H1 (cell line): ENCODE measurements at regions not wholly inside any gene's neighbourhood (a gene's known extent, or its start where the extent isn't known, plus 50 kb on each side); places are given as distances from the start of the nearest gene placed in this dataset.

Experiments used
- BACH1 ChIP-seq: IDR thresholded peaks from 2 replicates; pipeline ENCODE4 v1.6.1; 2012; ENCODE audit warnings: low read length, improper control_type of control experiment
- BRCA1 ChIP-seq: IDR thresholded peaks from 2 replicates; pipeline ENCODE4 v1.6.1; 2012; ENCODE audit warnings: low read depth, low read length, improper control_type of control experiment
- CHD1 ChIP-seq: IDR thresholded peaks from 2 replicates; pipeline ENCODE4 v1.6.1; 2012; ENCODE audit warnings: low read depth, low read length, improper control_type of control experiment
- EP300 ChIP-seq, 2 experiments: IDR thresholded peaks; 1 replicate in 1 of 2; 2 replicates in 1 of 2; pipeline ENCODE4 v1.6.1; 2011 to 2012; ENCODE audit warnings: low read depth in 2 of 2, low read length in 2 of 2, mild to moderate bottlenecking in 2 of 2, borderline replicate concordance in 1 of 2, inconsistent platforms in 1 of 2, moderate library complexity in 1 of 2
- JUND ChIP-seq: IDR thresholded peaks from 2 replicates; pipeline ENCODE4 v1.6.1; 2011; ENCODE audit warnings: mild to moderate bottlenecking, improper control_type of control experiment, low read length
- MAFK ChIP-seq: IDR thresholded peaks from 2 replicates; pipeline ENCODE4 v1.6.1; 2012; ENCODE audit warnings: low read depth, mild to moderate bottlenecking, improper control_type of control experiment, low read length
- SP1 ChIP-seq: IDR thresholded peaks from 2 replicates; pipeline ENCODE4 v1.6.1; 2011; ENCODE audit warnings: low read depth, low read length
- TF ChIP-seq, protein P1 (sequence below): IDR thresholded peaks from 2 replicates; pipeline ENCODE4 v1.6.1; 2011; ENCODE audit warnings: low read depth, mild to moderate bottlenecking, low read length; ENCODE audit not compliant: insufficient read depth

DNA sequence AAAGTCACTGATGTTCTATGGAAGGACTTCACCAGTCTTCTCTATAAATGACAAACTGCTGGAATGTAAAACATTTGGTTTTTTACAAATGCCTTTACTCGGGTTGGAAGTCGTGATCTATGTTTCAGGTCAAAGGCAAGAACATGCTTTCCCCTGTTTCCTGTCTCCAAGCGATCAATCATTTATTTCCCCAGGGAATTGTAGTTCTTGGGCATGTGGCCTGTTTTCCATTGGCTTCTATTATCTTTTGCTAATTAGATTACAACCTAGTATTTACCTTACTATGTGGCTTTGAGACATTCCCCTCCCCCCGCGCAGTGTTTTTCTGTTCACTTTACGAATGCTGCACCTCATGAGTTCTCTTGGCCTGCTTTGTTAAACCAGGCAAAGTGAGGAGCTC is 684.2 kb downstream of the EPHA4 start (continued):
- TF ChIP-seq BRCA1 (no peak), CHD1 (no peak), MAFK (no peak), BACH1 (no peak), SP1 (no peak), EP300 (IDR thresholded peaks at IDR 0.05; ENCODE audit: borderline replicate concordance in 1 of 2, low read depth in 2 of 2, low read length in 2 of 2) (no peak), JUND (no peak)
- TF ChIP-seq, protein P1, sequence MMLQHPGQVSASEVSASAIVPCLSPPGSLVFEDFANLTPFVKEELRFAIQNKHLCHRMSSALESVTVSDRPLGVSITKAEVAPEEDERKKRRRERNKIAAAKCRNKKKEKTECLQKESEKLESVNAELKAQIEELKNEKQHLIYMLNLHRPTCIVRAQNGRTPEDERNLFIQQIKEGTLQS, result no peak
- TF ChIP-seq, all 59 proteins: peak for 0
